ENCODE measurements at regions not wholly inside any gene's neighbourhood (a gene's known extent, or its start where the extent isn't known, plus 50 kb on each side); places are given as distances from the start of the nearest gene placed in this dataset.

- Histone ChIP-seq H3K9me3 (ENCODE audit: control insufficient read depth, low read depth, low read length) (no peaks in the 10 kb centered on the region), H3K36me3 (ENCODE audit: control insufficient read depth, low read depth, low read length) (no peaks in the 10 kb centered on the region), H3K4me3 (ENCODE audit: low read length) (no peak overlapping the region), H3K4me1 (ENCODE audit: control insufficient read depth, low read depth, low read length) (peaks cover 12% of the 10 kb centered on the region), H3K9ac (ENCODE audit: low read length) (no peak overlapping the region), H3K27me3 (ENCODE audit: control insufficient read depth, insufficient read depth, low read length) (no peaks in the 10 kb centered on the region), H3K27ac (ENCODE audit: low read length) (no peak overlapping the region)
These were observed 66.6 kb upstream of the OPCML start for GRCh38 chr11:133598906-133599305.

GRCh38 chr11:133597236-133597635, 64.9 kb upstream of the OPCML start:
- H3K9me3 ChIP-seq (ENCODE audit: control insufficient read depth, low read depth, low read length): no peaks in the 10 kb centered on the region

GRCh38 chr11:133595998-133596590, 63.8 kb upstream of the OPCML start:
- Histone ChIP-seq H3K27ac (ENCODE audit: low read length) (no peak overlapping the region), H3K36me3 (ENCODE audit: control insufficient read depth, low read depth, low read length) (no peaks in the 10 kb centered on the region), H3K9ac (ENCODE audit: low read length) (no peak overlapping the region), H3K4me1 (ENCODE audit: control insufficient read depth, low read depth, low read length) (peaks cover 12% of the 10 kb centered on the region), H3K9me3 (ENCODE audit: control insufficient read depth, low read depth, low read length) (no peaks in the 10 kb centered on the region), H3K4me3 (ENCODE audit: low read length) (no peak overlapping the region), H3K27me3 (ENCODE audit: control insufficient read depth, insufficient read depth, low read length) (no peaks in the 10 kb centered on the region)

More at GRCh38 chr11:133597236-133597635, 64.9 kb upstream of the OPCML start:
- no peak overlapping the region for H3K4me3 ChIP-seq (ENCODE audit: low read length)
- H3K4me1 ChIP-seq (ENCODE audit: control insufficient read depth, low read depth, low read length): peaks cover 12% of the 10 kb centered on the region
- H3K36me3 ChIP-seq (ENCODE audit: control insufficient read depth, low read depth, low read length): no peaks in the 10 kb centered on the region
- no peaks in the 10 kb centered on the region for H3K27me3 ChIP-seq (ENCODE audit: control insufficient read depth, insufficient read depth, low read length)
- H3K27ac ChIP-seq (ENCODE audit: low read length): no peak overlapping the region
- H3K9ac ChIP-seq (ENCODE audit: low read length): no peak overlapping the region

DNA sequence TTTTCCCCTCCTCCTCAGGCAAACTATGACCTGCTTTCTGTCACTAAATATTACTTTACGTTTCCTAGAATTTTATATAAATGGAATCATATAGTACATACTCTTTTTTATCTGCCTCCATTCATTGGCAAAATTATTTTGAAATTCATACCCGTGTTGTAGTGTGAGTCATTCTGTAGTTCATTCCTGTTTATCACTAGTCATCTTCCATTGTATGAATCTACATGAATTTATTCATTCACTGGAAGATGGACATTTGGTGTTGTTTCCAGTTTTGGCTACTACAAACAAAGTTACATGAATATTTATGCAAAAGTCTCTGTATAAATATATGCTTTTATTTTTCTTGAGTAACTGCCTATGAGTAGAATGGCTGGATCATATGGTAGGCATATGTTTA, 60.7 kb upstream of the OPCML start:
- H3K27ac ChIP-seq (ENCODE audit: low read length): no peak overlapping the region
- H3K27me3 ChIP-seq (ENCODE audit: control insufficient read depth, insufficient read depth, low read length): no peaks in the 10 kb centered on the region
- no peaks in the 10 kb centered on the region for H3K36me3 ChIP-seq (ENCODE audit: control insufficient read depth, low read depth, low read length)

DNA sequence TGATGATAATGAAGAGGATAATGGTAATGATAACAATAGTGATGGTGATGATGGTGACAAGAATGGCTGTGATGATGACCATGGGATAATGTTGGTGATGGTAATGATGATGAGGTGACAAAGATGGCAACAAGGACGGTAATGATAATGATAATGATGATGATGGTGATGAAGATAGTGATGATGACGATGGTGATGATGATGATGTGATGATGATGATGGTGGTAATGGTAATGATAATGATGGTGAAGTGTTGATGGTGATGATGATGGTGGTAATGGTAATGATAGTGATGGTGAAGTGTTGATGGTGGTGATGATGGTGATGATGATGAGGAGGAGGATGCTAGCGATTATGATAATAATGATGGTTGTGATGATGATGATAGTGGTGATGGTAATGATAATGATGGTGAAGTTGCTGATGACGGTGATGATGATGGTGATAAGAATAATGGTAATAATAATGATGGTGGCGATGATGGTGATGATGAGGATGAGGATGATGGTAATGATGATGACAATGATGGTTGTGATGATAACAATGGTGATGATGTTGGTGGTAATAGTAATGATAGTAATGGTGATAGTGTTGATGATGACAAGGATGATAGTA, 54.7 kb upstream of the OPCML start:
- H3K27me3 ChIP-seq (ENCODE audit: control insufficient read depth, insufficient read depth, low read length): no peaks in the 10 kb centered on the region
- H3K9me3 ChIP-seq (ENCODE audit: control insufficient read depth, low read depth, low read length): no peaks in the 10 kb centered on the region
- H3K9ac ChIP-seq (ENCODE audit: low read length): no peak overlapping the region
- H3K27ac ChIP-seq (ENCODE audit: low read length): no peak overlapping the region
- no peaks in the 10 kb centered on the region for H3K4me1 ChIP-seq (ENCODE audit: control insufficient read depth, low read depth, low read length)
- no peak overlapping the region for H3K4me3 ChIP-seq (ENCODE audit: low read length)
- no peaks in the 10 kb centered on the region for H3K36me3 ChIP-seq (ENCODE audit: control insufficient read depth, low read depth, low read length)

More for the DNA sequence above, 60.7 kb upstream of the OPCML start:
- no peaks in the 10 kb centered on the region for H3K9me3 ChIP-seq (ENCODE audit: control insufficient read depth, low read depth, low read length)
- no peaks in the 10 kb centered on the region for H3K4me1 ChIP-seq (ENCODE audit: control insufficient read depth, low read depth, low read length)
- H3K9ac ChIP-seq (ENCODE audit: low read length): no peak overlapping the region
- no peak overlapping the region for H3K4me3 ChIP-seq (ENCODE audit: low read length)

- no peaks in the 10 kb centered on the region for H3K36me3 ChIP-seq (ENCODE audit: control insufficient read depth, low read depth, low read length)
- no peak overlapping the region for H3K27ac ChIP-seq (ENCODE audit: low read length)
- no peak overlapping the region for H3K9ac ChIP-seq (ENCODE audit: low read length)
- no peaks in the 10 kb centered on the region for H3K9me3 ChIP-seq (ENCODE audit: control insufficient read depth, low read depth, low read length)
- H3K4me3 ChIP-seq (ENCODE audit: low read length): no peak overlapping the region
- peaks cover 8% of the 10 kb centered on the region for H3K4me1 ChIP-seq (ENCODE audit: control insufficient read depth, low read depth, low read length)
- H3K27me3 ChIP-seq (ENCODE audit: control insufficient read depth, insufficient read depth, low read length): no peaks in the 10 kb centered on the region
These were observed 50.4 kb upstream of the OPCML start for GRCh38 chr11:133582750-133583149.

DNA sequence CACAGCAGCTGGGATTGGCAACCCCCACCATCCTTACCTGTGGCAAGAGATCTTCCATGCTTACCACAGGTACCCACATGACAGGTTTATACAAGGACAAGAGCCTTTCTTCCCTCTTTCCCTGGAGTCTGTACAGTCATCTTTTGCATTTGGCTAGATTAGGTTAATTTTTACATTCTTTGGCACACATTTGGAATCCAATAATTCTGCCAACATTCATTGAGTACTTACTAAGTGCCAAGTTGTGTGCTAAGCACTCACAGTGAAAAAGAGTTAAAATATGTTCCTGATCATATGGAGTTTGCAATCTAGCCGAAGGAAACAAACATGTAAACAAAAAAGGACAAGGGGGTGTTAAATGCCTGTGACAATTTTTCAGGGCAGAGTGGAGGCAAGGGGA, 50.0 kb upstream of the OPCML start:
- no peaks in the 10 kb centered on the region for H3K27me3 ChIP-seq (ENCODE audit: control insufficient read depth, insufficient read depth, low read length)
- H3K9ac ChIP-seq (ENCODE audit: low read length): no peak overlapping the region
- H3K9me3 ChIP-seq (ENCODE audit: control insufficient read depth, low read depth, low read length): no peaks in the 10 kb centered on the region
- H3K4me1 ChIP-seq (ENCODE audit: control insufficient read depth, low read depth, low read length): peaks cover 8% of the 10 kb centered on the region
- no peak overlapping the region for H3K27ac ChIP-seq (ENCODE audit: low read length)
- H3K4me3 ChIP-seq (ENCODE audit: low read length): no peak overlapping the region
- H3K36me3 ChIP-seq (ENCODE audit: control insufficient read depth, low read depth, low read length): no peaks in the 10 kb centered on the region
